CD4-positive, CD25-positive, alpha-beta regulatory T cell (primary cell): ENCODE measurements at regions not wholly inside any gene's neighbourhood (a gene's known extent, or its start where the extent isn't known, plus 50 kb on each side); places are given as distances from the start of the nearest gene placed in this dataset.
"Not testable (repeated sequence)": the region's sequence is repeated elsewhere in the genome, so short reads cannot be mapped to it uniquely, and the experiment has no call there.

Experiments used
- ATAC-seq, 2 donors: fragments of 150-1000 bp; cut with Tn5 transposase; one replicate each; pipeline ENCODE4 v1.10.0; 2021; ENCODE audit warnings: low read depth in 2 of 2, moderate number of reproducible peaks in 2 of 2, moderate library complexity in 1 of 2
- DNase-seq, 3 donors: peaks; one replicate each; pipeline versions ENCODE4 v3.0.0 to v3.0.0-alpha.2; 2012 to 2022; ENCODE audit warnings: mixed read lengths in 1 of 3
- H3K27ac ChIP-seq: one replicate; pipeline ENCODE4 v1.7.0; 2013; ENCODE audit warnings: mild to moderate bottlenecking, low read length; ENCODE audit not compliant: insufficient read depth, poor library complexity, severe bottlenecking
- H3K27me3 ChIP-seq: one replicate; pipeline ENCODE4 v1.7.0; 2013; ENCODE audit warnings: low read length; ENCODE audit not compliant: control insufficient read depth, insufficient read depth
- H3K36me3 ChIP-seq: one replicate; pipeline ENCODE4 v1.7.0; 2013; ENCODE audit warnings: mild to moderate bottlenecking, low read length, moderate library complexity; ENCODE audit not compliant: control insufficient read depth, insufficient read depth
- H3K4me1 ChIP-seq: 2 replicates; pipeline ENCODE4 v1.7.0; 2013; ENCODE audit warnings: mild to moderate bottlenecking, low read length; ENCODE audit not compliant: insufficient read depth, control insufficient read depth, poor library complexity, severe bottlenecking
- H3K4me3 ChIP-seq: one replicate; pipeline ENCODE4 v1.7.0; 2013; ENCODE audit warnings: low read depth, mild to moderate bottlenecking, low read length, moderate library complexity
- H3K9me3 ChIP-seq, 2 experiments: 1 replicate in 1 of 2; 2 replicates in 1 of 2; pipeline ENCODE4 v1.7.0; 2013; ENCODE audit warnings: low read length in 2 of 2, mild to moderate bottlenecking in 1 of 2, moderate library complexity in 1 of 2; ENCODE audit not compliant: control insufficient read depth in 2 of 2
- H3K27ac Mint-ChIP-seq, 3 donors: one replicate each; pipeline ENCODE4 v1.8.0; 2020 to 2022; ENCODE audit warnings: mild to moderate bottlenecking in 3 of 3, mixed read lengths in 3 of 3, moderate library complexity in 2 of 3
- H3K27me3 Mint-ChIP-seq: one replicate; pipeline ENCODE4 v1.8.0; 2022; ENCODE audit warnings: mild to moderate bottlenecking, mixed read lengths
- H3K36me3 Mint-ChIP-seq: one replicate; pipeline ENCODE4 v1.8.0; 2020; ENCODE audit warnings: mixed read lengths
- H3K4me1 Mint-ChIP-seq, 4 donors: one replicate each; pipeline ENCODE4 v1.8.0; 2020 to 2022; ENCODE audit warnings: mixed read lengths in 4 of 4, mild to moderate bottlenecking in 1 of 4
- H3K4me3 Mint-ChIP-seq, 4 donors: one replicate each; pipeline ENCODE4 v1.8.0; 2020 to 2022; ENCODE audit warnings: mild to moderate bottlenecking in 4 of 4, mixed read lengths in 4 of 4, moderate library complexity in 3 of 4
- H3K9me3 Mint-ChIP-seq, 7 donors: one replicate each; pipeline ENCODE4 v1.8.0; 2020 to 2022; ENCODE audit warnings: mixed read lengths in 7 of 7, mild to moderate bottlenecking in 3 of 7, moderate library complexity in 2 of 7

- no peaks in the 10 kb centered on the region for H3K36me3 ChIP-seq
- no peaks in the 10 kb centered on the region for H3K9me3 ChIP-seq
- H3K27ac ChIP-seq: no peak overlapping the region
- no peak for ATAC-seq
- H3K27ac Mint-ChIP-seq: no peak overlapping the region
- no peaks in the 10 kb centered on the region for H3K4me1 Mint-ChIP-seq
- no peaks in the 10 kb centered on the region for H3K36me3 Mint-ChIP-seq
- DNase-seq: no peak
- no peaks in the 10 kb centered on the region for H3K27me3 Mint-ChIP-seq
- H3K27me3 ChIP-seq: no peaks in the 10 kb centered on the region
- H3K4me1 ChIP-seq: no peaks in the 10 kb centered on the region
- peaks cover 0 to 1% (median 0%) of the 10 kb centered on the region in 7 donors for H3K9me3 Mint-ChIP-seq
- H3K4me3 Mint-ChIP-seq: no peak overlapping the region
- no peak overlapping the region for H3K4me3 ChIP-seq
These were observed 86.3 kb upstream of the IRAK1BP1 start for GRCh38 chr6:78781001-78781400.

DNA sequence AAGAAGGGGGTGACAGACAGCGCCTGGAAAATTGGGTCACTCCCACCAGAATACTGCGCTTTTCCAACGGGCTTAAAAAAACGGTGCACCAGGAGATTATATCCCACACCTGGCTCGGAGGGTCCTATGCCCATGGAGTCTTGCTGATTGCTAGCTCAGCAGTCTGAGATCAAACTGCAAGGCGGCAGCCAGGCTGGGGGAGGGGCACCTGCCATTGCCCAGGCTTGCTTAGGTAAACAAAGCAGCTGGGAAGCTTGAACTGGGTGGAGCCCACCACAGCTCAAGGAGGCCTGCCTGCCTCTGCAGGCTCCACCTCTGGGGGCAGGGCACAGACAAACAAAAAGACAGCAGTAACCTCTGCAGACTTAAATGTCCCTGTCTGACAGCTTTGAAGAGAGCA, 84.0 kb upstream of the IRAK1BP1 start:
- H3K4me3 ChIP-seq, H3K36me3 Mint-ChIP-seq, H3K4me3 Mint-ChIP-seq, H3K4me1 ChIP-seq, ATAC-seq, H3K36me3 ChIP-seq, H3K27ac ChIP-seq, H3K9me3 Mint-ChIP-seq, DNase-seq, H3K9me3 ChIP-seq, H3K27me3 Mint-ChIP-seq, H3K27me3 ChIP-seq, H3K27ac Mint-ChIP-seq, H3K4me1 Mint-ChIP-seq: not testable (repeated sequence)

DNA sequence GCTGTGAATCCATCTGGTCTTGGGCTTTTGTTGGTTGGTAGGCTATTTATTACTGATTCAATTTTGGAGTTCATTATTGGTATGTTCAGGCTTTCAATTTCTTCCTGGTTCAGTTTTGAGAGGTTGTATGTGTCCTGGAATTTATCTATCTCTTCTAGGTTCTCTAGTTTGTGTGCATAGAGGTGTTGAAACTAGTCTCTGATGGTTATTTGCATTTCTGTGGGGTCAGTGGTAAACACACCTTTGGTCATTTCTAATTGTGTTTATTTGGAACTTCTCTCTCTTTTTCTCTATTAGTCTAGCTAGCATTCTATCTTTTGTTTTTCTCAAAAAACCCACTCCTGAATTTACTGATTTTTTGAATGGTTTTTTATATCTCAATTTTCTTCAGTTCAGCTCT, 70.1 kb upstream of the IRAK1BP1 start:
- Mint-ChIP-seq H3K36me3 (no peaks in the 10 kb centered on the region), H3K27me3 (no peaks in the 10 kb centered on the region), H3K27ac (no peak overlapping the region), H3K9me3 (peaks cover 0 to 45% (median 5%) of the 10 kb centered on the region in 7 donors), H3K4me3 (no peak overlapping the region), H3K4me1 (no peaks in the 10 kb centered on the region)
- H3K36me3 ChIP-seq: no peaks in the 10 kb centered on the region
- H3K27ac ChIP-seq: no peak overlapping the region
- H3K27me3 ChIP-seq: peaks cover 3% of the 10 kb centered on the region
- H3K4me3 ChIP-seq: no peak overlapping the region
- peaks cover 0 to 3% of the 10 kb centered on the region in 2 experiments for H3K9me3 ChIP-seq
- no peak for ATAC-seq
- no peaks in the 10 kb centered on the region for H3K4me1 ChIP-seq
- DNase-seq: no peak

GRCh38 chr6:78799682-78800081, 67.7 kb upstream of the IRAK1BP1 start:
- no peaks in the 10 kb centered on the region for H3K36me3 ChIP-seq
- Mint-ChIP-seq H3K4me3 (no peak overlapping the region), H3K4me1 (no peaks in the 10 kb centered on the region), H3K9me3 (peaks cover 1 to 44% (median 8%) of the 10 kb centered on the region in 7 donors), H3K36me3 (no peaks in the 10 kb centered on the region), H3K27me3 (no peaks in the 10 kb centered on the region), H3K27ac (no peak overlapping the region)
- peaks cover 3% of the 10 kb centered on the region for H3K27me3 ChIP-seq
- no peak for ATAC-seq
- H3K4me3 ChIP-seq: no peak overlapping the region
- H3K27ac ChIP-seq: no peak overlapping the region
- H3K4me1 ChIP-seq: no peaks in the 10 kb centered on the region
- peaks cover 0 to 3% of the 10 kb centered on the region in 2 experiments for H3K9me3 ChIP-seq
- DNase-seq: no peak

DNA sequence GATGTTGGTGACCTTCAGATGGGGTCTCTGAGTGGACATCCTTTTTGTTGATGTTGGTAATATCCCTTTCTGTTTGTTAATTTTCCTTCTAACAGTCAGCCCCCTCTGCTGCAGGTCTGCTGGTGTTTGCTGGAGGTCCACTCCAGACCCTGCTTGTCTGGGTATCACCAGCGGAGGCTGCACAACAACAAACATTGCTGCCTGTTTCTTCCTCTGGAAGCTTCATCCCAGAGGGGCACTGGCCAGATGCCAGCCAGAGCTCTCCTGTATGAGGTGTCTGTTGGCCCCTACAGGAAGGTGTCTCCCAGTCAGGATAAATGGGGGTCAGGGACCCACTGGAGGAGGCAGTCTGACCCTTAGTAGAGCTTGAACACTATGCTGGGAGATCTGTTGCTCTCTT, 60.6 kb upstream of the IRAK1BP1 start:
- peaks cover 2 to 28% (median 13%) of the 10 kb centered on the region in 7 donors for H3K9me3 Mint-ChIP-seq
- H3K9me3 ChIP-seq, H3K27me3 Mint-ChIP-seq, H3K4me3 ChIP-seq, H3K4me3 Mint-ChIP-seq, H3K27ac ChIP-seq, H3K36me3 Mint-ChIP-seq, H3K4me1 ChIP-seq, ATAC-seq, H3K27ac Mint-ChIP-seq, DNase-seq, H3K27me3 ChIP-seq, H3K36me3 ChIP-seq, H3K4me1 Mint-ChIP-seq: not testable (repeated sequence)

GRCh38 chr6:78807655-78808355, 59.5 kb upstream of the IRAK1BP1 start:
- H3K27ac Mint-ChIP-seq, H3K4me3 Mint-ChIP-seq, H3K27ac ChIP-seq, DNase-seq, ATAC-seq, H3K4me1 Mint-ChIP-seq, H3K36me3 ChIP-seq, H3K9me3 ChIP-seq, H3K4me3 ChIP-seq, H3K4me1 ChIP-seq, H3K36me3 Mint-ChIP-seq, H3K27me3 Mint-ChIP-seq, H3K27me3 ChIP-seq: not testable (repeated sequence)
- H3K9me3 Mint-ChIP-seq: peaks cover 2 to 20% (median 12%) of the 10 kb centered on the region in 7 donors

- Histone ChIP-seq H3K27ac (no peak overlapping the region), H3K4me1 (no peaks in the 10 kb centered on the region), H3K4me3 (no peak overlapping the region), H3K9me3 (no peaks in the 10 kb centered on the region), H3K27me3 (no peaks in the 10 kb centered on the region), H3K36me3 (no peaks in the 10 kb centered on the region)
- H3K36me3 Mint-ChIP-seq: no peaks in the 10 kb centered on the region
- H3K27me3 Mint-ChIP-seq: peaks cover 5% of the 10 kb centered on the region
- ATAC-seq: no peak
- no peaks in the 10 kb centered on the region for H3K4me1 Mint-ChIP-seq
- DNase-seq: no peak
- H3K4me3 Mint-ChIP-seq: no peak overlapping the region
- H3K9me3 Mint-ChIP-seq: peaks cover 2 to 17% (median 9%) of the 10 kb centered on the region in 7 donors
- H3K27ac Mint-ChIP-seq: no peak overlapping the region
These were observed 58.9 kb upstream of the IRAK1BP1 start for GRCh38 chr6:78808356-78808891.

DNA sequence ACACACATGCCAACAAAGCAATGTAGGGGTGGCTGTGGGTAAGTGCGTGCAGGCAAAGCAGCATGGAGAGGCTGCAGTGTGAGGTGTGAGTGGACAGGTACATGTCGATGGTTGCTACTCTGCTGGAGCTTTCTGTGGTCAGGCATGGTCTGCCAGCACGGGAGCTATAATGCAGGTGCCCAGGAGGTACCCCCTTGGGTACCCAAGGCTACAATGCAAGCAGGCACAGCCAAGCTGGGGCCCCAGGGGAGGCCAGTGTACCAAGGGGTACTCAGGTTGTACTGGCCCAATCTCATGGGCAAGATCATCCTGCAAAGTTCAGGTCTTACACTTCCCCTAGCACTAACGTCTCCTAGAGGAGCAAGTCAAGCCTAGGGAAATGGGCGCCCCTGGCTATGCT, 58.4 kb upstream of the IRAK1BP1 start:
- DNase-seq: no peak
- Mint-ChIP-seq H3K4me1 (no peaks in the 10 kb centered on the region), H3K36me3 (no peaks in the 10 kb centered on the region), H3K27me3 (peaks cover 5% of the 10 kb centered on the region), H3K9me3 (peaks cover 2 to 17% (median 9%) of the 10 kb centered on the region in 7 donors), H3K27ac (no peak overlapping the region), H3K4me3 (no peak overlapping the region)
- H3K27ac ChIP-seq: no peak overlapping the region
- no peak for ATAC-seq
- H3K4me1 ChIP-seq: no peaks in the 10 kb centered on the region
- no peak overlapping the region for H3K4me3 ChIP-seq
- no peaks in the 10 kb centered on the region for H3K36me3 ChIP-seq
- no peaks in the 10 kb centered on the region for H3K9me3 ChIP-seq
- no peaks in the 10 kb centered on the region for H3K27me3 ChIP-seq
